Cardiac muscle cell (in vitro differentiated cells and primary cell): ENCODE measurements at regions not wholly inside any gene's neighbourhood (a gene's known extent, or its start where the extent isn't known, plus 50 kb on each side); places are given as distances from the start of the nearest gene placed in this dataset.

Source experiments
- DNase-seq, 2 donors: peaks; one replicate each; pipeline versions ENCODE4 v3.0.0 to v3.0.0-alpha.2; 2010 to 2017; ENCODE audit warnings: low read depth in 1 of 2, low spot score in 1 of 2
- H3K27ac ChIP-seq: fragments of 200-600 bp; sonication (generic); 2 replicates; pipeline ENCODE4 v1.5.1; 2016
- H3K27me3 ChIP-seq: fragments of 200-600 bp; sonication (generic); 2 replicates; pipeline ENCODE4 v1.6.0; 2016; ENCODE audit warnings: control low read depth
- H3K36me3 ChIP-seq: fragments of 200-600 bp; sonication (generic); 2 replicates; pipeline ENCODE4 v1.5.1; 2016; ENCODE audit warnings: control low read depth
- H3K4me1 ChIP-seq: fragments of 200-600 bp; sonication (generic); 2 replicates; pipeline ENCODE4 v1.8.1; 2017; ENCODE audit warnings: low read depth, mild to moderate bottlenecking, mixed run types
- H3K4me3 ChIP-seq: fragments of 200-600 bp; sonication (generic); 2 replicates; pipeline ENCODE4 v1.5.1; 2016; ENCODE audit warnings: mild to moderate bottlenecking
- H3K9me3 ChIP-seq: fragments of 200-600 bp; sonication (generic); 2 replicates; pipeline ENCODE4 v1.5.1; 2017; ENCODE audit warnings: low read depth, mild to moderate bottlenecking, control low read depth
- TF ChIP-seq, protein P1 (sequence below): IDR thresholded peaks from 2 replicates; pipeline ENCODE4 v1.5.1; 2012; ENCODE audit warnings: low read depth, mild to moderate bottlenecking, low read length

DNA sequence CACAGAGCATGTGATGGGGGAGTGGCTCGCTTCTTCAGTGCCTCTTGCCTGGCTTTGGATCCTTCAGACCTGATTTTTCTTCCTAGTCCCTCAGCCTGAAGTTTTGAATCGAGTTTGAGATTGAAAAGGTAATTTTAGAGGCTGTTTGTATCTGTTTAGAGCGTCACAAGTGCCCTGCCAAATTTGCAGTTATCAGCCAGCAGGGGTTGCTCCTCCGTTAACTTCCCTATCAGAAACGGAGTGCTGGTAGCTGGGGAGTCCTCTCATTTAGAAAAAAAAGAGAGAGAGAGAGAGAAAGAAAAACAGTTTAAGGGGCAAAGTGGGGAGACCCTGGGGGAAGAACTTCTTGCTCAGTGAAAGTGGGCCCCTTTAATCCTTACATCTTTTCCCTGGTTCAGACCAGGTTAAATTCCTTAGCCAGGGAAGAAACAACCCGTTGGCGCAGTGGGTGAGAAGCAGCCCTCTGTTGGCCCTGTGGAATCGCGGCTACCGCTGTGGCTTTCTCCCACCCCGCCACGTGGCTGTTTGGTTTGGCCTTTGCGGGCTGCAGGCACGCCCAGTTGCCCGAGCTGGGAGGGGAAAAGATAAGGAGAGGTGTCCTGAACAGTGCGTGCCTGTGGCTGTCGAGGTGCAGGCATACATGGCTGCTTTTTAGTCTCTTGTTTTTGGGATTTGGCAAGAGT is 576.7 kb upstream of the ACO1 start:
- TF ChIP-seq, protein P1, sequence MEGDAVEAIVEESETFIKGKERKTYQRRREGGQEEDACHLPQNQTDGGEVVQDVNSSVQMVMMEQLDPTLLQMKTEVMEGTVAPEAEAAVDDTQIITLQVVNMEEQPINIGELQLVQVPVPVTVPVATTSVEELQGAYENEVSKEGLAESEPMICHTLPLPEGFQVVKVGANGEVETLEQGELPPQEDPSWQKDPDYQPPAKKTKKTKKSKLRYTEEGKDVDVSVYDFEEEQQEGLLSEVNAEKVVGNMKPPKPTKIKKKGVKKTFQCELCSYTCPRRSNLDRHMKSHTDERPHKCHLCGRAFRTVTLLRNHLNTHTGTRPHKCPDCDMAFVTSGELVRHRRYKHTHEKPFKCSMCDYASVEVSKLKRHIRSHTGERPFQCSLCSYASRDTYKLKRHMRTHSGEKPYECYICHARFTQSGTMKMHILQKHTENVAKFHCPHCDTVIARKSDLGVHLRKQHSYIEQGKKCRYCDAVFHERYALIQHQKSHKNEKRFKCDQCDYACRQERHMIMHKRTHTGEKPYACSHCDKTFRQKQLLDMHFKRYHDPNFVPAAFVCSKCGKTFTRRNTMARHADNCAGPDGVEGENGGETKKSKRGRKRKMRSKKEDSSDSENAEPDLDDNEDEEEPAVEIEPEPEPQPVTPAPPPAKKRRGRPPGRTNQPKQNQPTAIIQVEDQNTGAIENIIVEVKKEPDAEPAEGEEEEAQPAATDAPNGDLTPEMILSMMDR, result no peak
- Histone ChIP-seq H3K27me3 (no peaks in the 10 kb centered on the region), H3K4me3 (no peak overlapping the region), H3K27ac (no peak overlapping the region), H3K4me1 (no peaks in the 10 kb centered on the region), H3K9me3 (no peaks in the 10 kb centered on the region), H3K36me3 (no peaks in the 10 kb centered on the region)
- DNase-seq, result no peak

DNA sequence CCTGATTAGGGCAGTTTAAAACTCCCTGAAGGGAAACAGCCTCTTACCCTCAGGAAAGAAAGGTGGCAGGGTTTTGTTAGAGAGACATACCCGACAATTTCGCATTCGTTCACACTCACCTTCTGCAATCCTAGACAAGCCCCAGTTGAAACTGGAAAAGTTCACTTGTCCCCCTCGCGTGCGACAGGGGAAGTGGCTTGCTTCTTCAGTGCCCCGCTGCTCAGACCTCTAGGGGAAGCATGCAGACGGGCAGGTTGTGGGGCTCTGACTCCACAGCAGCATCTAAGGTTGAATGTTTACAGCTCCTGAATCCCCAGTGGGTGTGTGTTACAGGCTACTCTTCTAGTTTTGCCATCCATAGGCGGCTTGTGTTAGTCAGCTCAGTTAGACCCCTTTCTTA is 575.7 kb upstream of the ACO1 start:
- TF ChIP-seq, protein P1, result no peak
- H3K4me3 ChIP-seq, result no peak overlapping the region
- no peaks in the 10 kb centered on the region for H3K27me3 ChIP-seq
- no peaks in the 10 kb centered on the region for H3K9me3 ChIP-seq
- H3K27ac ChIP-seq, result no peak overlapping the region
- DNase-seq, result no peak
- no peaks in the 10 kb centered on the region for H3K36me3 ChIP-seq
- H3K4me1 ChIP-seq, result no peaks in the 10 kb centered on the region

DNA sequence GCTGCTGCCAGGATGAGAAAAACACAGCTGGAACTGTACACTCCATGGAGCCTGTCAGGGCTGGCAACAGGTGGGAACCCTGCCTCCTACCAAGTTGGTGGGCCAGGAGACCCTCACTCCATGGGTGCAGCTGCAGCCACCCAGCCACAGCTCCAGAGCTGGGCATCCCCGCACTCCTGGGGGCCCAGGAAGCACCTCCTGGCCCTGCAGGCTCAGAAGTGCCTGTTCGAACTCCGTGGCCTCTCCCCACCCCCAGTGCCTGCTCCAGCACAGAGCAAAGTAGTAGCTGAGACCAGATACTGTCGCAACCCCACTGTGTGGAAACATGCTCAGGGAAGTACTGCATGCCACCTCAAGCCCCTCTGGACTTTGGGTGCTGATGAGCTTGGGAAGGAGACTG is 564.0 kb upstream of the ACO1 start:
- H3K27me3 ChIP-seq, result no peaks in the 10 kb centered on the region
- DNase-seq, result no peak
- no peaks in the 10 kb centered on the region for H3K9me3 ChIP-seq
- peaks cover 3% of the 10 kb centered on the region for H3K4me1 ChIP-seq
- H3K4me3 ChIP-seq, result no peak overlapping the region
- TF ChIP-seq, protein P1, result no peak
- no peak overlapping the region for H3K27ac ChIP-seq
- no peaks in the 10 kb centered on the region for H3K36me3 ChIP-seq

DNA sequence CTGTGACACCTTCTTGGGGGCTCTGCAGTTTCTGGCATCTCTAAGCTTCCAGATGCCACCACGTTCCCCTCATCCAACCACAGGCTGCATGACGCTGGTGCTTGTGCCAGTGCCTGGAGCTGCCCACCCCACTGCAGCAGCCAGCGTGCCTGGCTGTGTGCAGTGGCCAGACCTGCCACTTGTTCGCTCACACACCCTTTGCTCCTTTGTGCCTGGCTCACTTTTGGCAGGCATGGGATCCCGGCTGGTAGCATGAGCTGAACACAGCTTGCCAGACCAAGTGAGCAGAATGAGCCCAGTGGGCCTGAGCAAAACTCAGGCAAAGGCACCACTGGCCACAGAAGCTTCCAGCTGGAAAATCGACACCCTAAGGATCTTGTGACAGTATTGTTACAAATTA is 562.9 kb upstream of the ACO1 start:
- Histone ChIP-seq H3K27me3 (no peaks in the 10 kb centered on the region), H3K27ac (no peak overlapping the region), H3K4me1 (peaks cover 4% of the 10 kb centered on the region), H3K4me3 (no peak overlapping the region), H3K36me3 (no peaks in the 10 kb centered on the region), H3K9me3 (no peaks in the 10 kb centered on the region)
- TF ChIP-seq, protein P1, result no peak
- no peak for DNase-seq

DNA sequence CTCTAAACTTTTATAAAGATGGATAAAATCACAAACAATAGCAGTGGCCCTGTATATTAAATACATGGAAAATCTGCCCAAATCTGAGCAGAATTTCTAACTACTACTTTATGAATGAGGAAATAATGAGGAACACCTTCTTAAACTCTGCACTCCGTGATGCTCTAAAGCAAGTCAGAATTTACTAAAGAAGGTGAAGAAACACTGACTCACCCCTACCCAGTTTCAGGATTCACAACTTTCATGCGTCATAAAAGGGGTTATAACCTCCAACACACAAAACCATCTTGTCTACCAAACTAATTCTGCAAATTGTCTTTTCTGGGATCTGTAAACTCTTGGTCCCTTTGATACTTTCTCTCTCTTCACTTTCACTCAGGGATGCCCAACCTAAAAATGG is 561.1 kb upstream of the ACO1 start:
- DNase-seq, result no peak
- peaks cover 4% of the 10 kb centered on the region for H3K4me1 ChIP-seq
- H3K36me3 ChIP-seq, result no peaks in the 10 kb centered on the region
- H3K27ac ChIP-seq, result no peak overlapping the region
- TF ChIP-seq, protein P1, result no peak
- H3K4me3 ChIP-seq, result no peak overlapping the region
- no peaks in the 10 kb centered on the region for H3K27me3 ChIP-seq
- H3K9me3 ChIP-seq, result no peaks in the 10 kb centered on the region
